ENCODE measurements at regions not wholly inside any gene's neighbourhood (a gene's known extent, or its start where the extent isn't known, plus 50 kb on each side); places are given as distances from the start of the nearest gene placed in this dataset.

- Histone ChIP-seq H3K4me1 (ENCODE audit: control insufficient read depth, insufficient read depth, low read length) (peaks cover 3% of the 10 kb centered on the region), H3K27me3 (ENCODE audit: control insufficient read depth, insufficient read depth) (no peaks in the 10 kb centered on the region), H3K9me3 (ENCODE audit: control insufficient read depth, low read length) (no peaks in the 10 kb centered on the region), H3K27ac (ENCODE audit: low read length) (no peak overlapping the region), H3K4me3 (ENCODE audit: low read length) (no peak overlapping the region)
- DNase-seq, result no peak
- 30% methylated on average over 7 of the region's 7 CpGs for WGBS
- peak; percentile 47 to 68 for ATAC-seq
- intact Hi-C loops (cut with DNase I), result no loop called here
Observed at GRCh38 chr10:94088926-94089381, 95.2 kb downstream of the PLCE1 start.

- no peak overlapping the region for H3K4me3 ChIP-seq (ENCODE audit: low read length)
- intact Hi-C loops (cut with DNase I), result no loop called here
- no peaks in the 10 kb centered on the region for H3K4me1 ChIP-seq (ENCODE audit: control insufficient read depth, insufficient read depth, low read length)
- no peak for ATAC-seq
- H3K27me3 ChIP-seq (ENCODE audit: control insufficient read depth, insufficient read depth), result no peaks in the 10 kb centered on the region
- DNase-seq, result no peak
- no peak overlapping the region for H3K27ac ChIP-seq (ENCODE audit: low read length)
- H3K9me3 ChIP-seq (ENCODE audit: control insufficient read depth, low read length), result no peaks in the 10 kb centered on the region
Observed at GRCh38 chr10:94091649-94092048, 97.9 kb downstream of the PLCE1 start.

- intact Hi-C loops (cut with DNase I), result no loop called here
- H3K27ac ChIP-seq (ENCODE audit: low read length), result no peak overlapping the region
Observed at GRCh38 chr10:94092848-94093247, 99.1 kb downstream of the PLCE1 start.

GRCh38 chr10:94093286-94093905 lies 99.7 kb downstream of the PLCE1 start:
- Histone ChIP-seq H3K27me3 (ENCODE audit: control insufficient read depth, insufficient read depth) (no peaks in the 10 kb centered on the region), H3K4me3 (ENCODE audit: low read length) (no peak overlapping the region), H3K9me3 (ENCODE audit: control insufficient read depth, low read length) (no peaks in the 10 kb centered on the region), H3K27ac (ENCODE audit: low read length) (no peak overlapping the region), H3K4me1 (ENCODE audit: control insufficient read depth, insufficient read depth, low read length) (peaks cover 2% of the 10 kb centered on the region)
- ATAC-seq (no peak), DNase-seq (no peak)
- WGBS, result 61% methylated on average over 2 of the region's 2 CpGs
- intact Hi-C loops (cut with DNase I), result no loop called here

More at GRCh38 chr10:94092848-94093247, 99.1 kb downstream of the PLCE1 start:
- H3K4me1 ChIP-seq (ENCODE audit: control insufficient read depth, insufficient read depth, low read length), result peaks cover 2% of the 10 kb centered on the region
- H3K9me3 ChIP-seq (ENCODE audit: control insufficient read depth, low read length), result no peaks in the 10 kb centered on the region
- H3K4me3 ChIP-seq (ENCODE audit: low read length), result no peak overlapping the region
- ATAC-seq (no peak), DNase-seq (no peak)
- no peaks in the 10 kb centered on the region for H3K27me3 ChIP-seq (ENCODE audit: control insufficient read depth, insufficient read depth)
- WGBS, result 80% methylated on average over 1 of the region's 1 CpG

- 68% methylated on average over 5 of the region's 5 CpGs for WGBS
- DNase-seq (no peak), ATAC-seq (peak; percentile 42 to 56)
- Histone ChIP-seq H3K27ac (ENCODE audit: low read length) (no peak overlapping the region), H3K4me1 (ENCODE audit: control insufficient read depth, insufficient read depth, low read length) (peaks cover 4% of the 10 kb centered on the region), H3K9me3 (ENCODE audit: control insufficient read depth, low read length) (no peaks in the 10 kb centered on the region), H3K27me3 (ENCODE audit: control insufficient read depth, insufficient read depth) (no peaks in the 10 kb centered on the region), H3K4me3 (ENCODE audit: low read length) (no peak overlapping the region)
- intact Hi-C loops (cut with DNase I), result no loop called here
Observed at GRCh38 chr10:94094540-94094939, 100.8 kb downstream of the PLCE1 start.

GRCh38 chr10:94097656-94098055 lies 103.9 kb downstream of the PLCE1 start:
- ATAC-seq, result peak in 1 of 2 donors; percentile 43
- 60% methylated on average over 2 of the region's 2 CpGs for WGBS

GRCh38 chr10:94098896-94099295 lies 105.2 kb downstream of the PLCE1 start:
- DNase-seq, result no peak
- 27% methylated on average over 3 of the region's 3 CpGs for WGBS
- H3K4me3 ChIP-seq (ENCODE audit: low read length), result no peak overlapping the region
- H3K27ac ChIP-seq (ENCODE audit: low read length), result no peak overlapping the region
- H3K4me1 ChIP-seq (ENCODE audit: control insufficient read depth, insufficient read depth, low read length), result peaks cover 7% of the 10 kb centered on the region
- H3K27me3 ChIP-seq (ENCODE audit: control insufficient read depth, insufficient read depth), result no peaks in the 10 kb centered on the region
- H3K9me3 ChIP-seq (ENCODE audit: control insufficient read depth, low read length), result no peaks in the 10 kb centered on the region
- intact Hi-C loops (cut with DNase I), result no loop called here
- ATAC-seq, result peak; percentile 20 to 24

More at GRCh38 chr10:94097656-94098055, 103.9 kb downstream of the PLCE1 start:
- no peaks in the 10 kb centered on the region for H3K27me3 ChIP-seq (ENCODE audit: control insufficient read depth, insufficient read depth)
- DNase-seq, result no peak
- H3K27ac ChIP-seq (ENCODE audit: low read length), result no peak overlapping the region
- no peak overlapping the region for H3K4me3 ChIP-seq (ENCODE audit: low read length)
- H3K9me3 ChIP-seq (ENCODE audit: control insufficient read depth, low read length), result no peaks in the 10 kb centered on the region
- intact Hi-C loops (cut with DNase I), result no loop called here
- peaks cover 7% of the 10 kb centered on the region for H3K4me1 ChIP-seq (ENCODE audit: control insufficient read depth, insufficient read depth, low read length)

- 94% methylated on average over 1 of the region's 1 CpG for WGBS
- H3K27ac ChIP-seq (ENCODE audit: low read length), result no peak overlapping the region
- ATAC-seq (no peak), DNase-seq (no peak)
- no peak overlapping the region for H3K4me3 ChIP-seq (ENCODE audit: low read length)
- H3K9me3 ChIP-seq (ENCODE audit: control insufficient read depth, low read length), result no peaks in the 10 kb centered on the region
- no peaks in the 10 kb centered on the region for H3K27me3 ChIP-seq (ENCODE audit: control insufficient read depth, insufficient read depth)
- peaks cover 10% of the 10 kb centered on the region for H3K4me1 ChIP-seq (ENCODE audit: control insufficient read depth, insufficient read depth, low read length)
- intact Hi-C loops (cut with DNase I), result no loop called here
Observed at GRCh38 chr10:94101894-94102293, 108.2 kb downstream of the PLCE1 start.

GRCh38 chr10:94102436-94102835 lies 108.7 kb downstream of the PLCE1 start:
- ATAC-seq (peak; percentile 37 to 68), DNase-seq (peak in 1 of 3 donors; percentile 18)
- Histone ChIP-seq H3K9me3 (ENCODE audit: control insufficient read depth, low read length) (no peaks in the 10 kb centered on the region), H3K4me3 (ENCODE audit: low read length) (no peak overlapping the region), H3K4me1 (ENCODE audit: control insufficient read depth, insufficient read depth, low read length) (peaks cover 10% of the 10 kb centered on the region), H3K27me3 (ENCODE audit: control insufficient read depth, insufficient read depth) (no peaks in the 10 kb centered on the region), H3K27ac (ENCODE audit: low read length) (no peak overlapping the region)
- intact Hi-C loops (cut with DNase I), result no loop called here
- 64% methylated on average over 5 of the region's 5 CpGs for WGBS

GRCh38 chr10:94103192-94103591 lies 109.5 kb downstream of the PLCE1 start:
- ATAC-seq (no peak), DNase-seq (no peak)
- no peak overlapping the region for H3K4me3 ChIP-seq (ENCODE audit: low read length)
- H3K9me3 ChIP-seq (ENCODE audit: control insufficient read depth, low read length), result no peaks in the 10 kb centered on the region
- 64% methylated on average over 2 of the region's 2 CpGs for WGBS
- H3K27ac ChIP-seq (ENCODE audit: low read length), result no peak overlapping the region
- no peaks in the 10 kb centered on the region for H3K27me3 ChIP-seq (ENCODE audit: control insufficient read depth, insufficient read depth)
- H3K4me1 ChIP-seq (ENCODE audit: control insufficient read depth, insufficient read depth, low read length), result peaks cover 8% of the 10 kb centered on the region
- intact Hi-C loops (cut with DNase I), result no loop called here

GRCh38 chr10:94103801-94104221 lies 110.1 kb downstream of the PLCE1 start:
- H3K4me1 ChIP-seq (ENCODE audit: control insufficient read depth, insufficient read depth, low read length), result peaks cover 6% of the 10 kb centered on the region
- DNase-seq (no peak), ATAC-seq (peak in 1 of 2 donors; percentile 27)
- intact Hi-C loops (cut with DNase I), result no loop called here
- no peaks in the 10 kb centered on the region for H3K27me3 ChIP-seq (ENCODE audit: control insufficient read depth, insufficient read depth)
- WGBS, result 33% methylated on average over 4 of the region's 4 CpGs
- no peak overlapping the region for H3K27ac ChIP-seq (ENCODE audit: low read length)
- H3K4me3 ChIP-seq (ENCODE audit: low read length), result no peak overlapping the region
- no peaks in the 10 kb centered on the region for H3K9me3 ChIP-seq (ENCODE audit: control insufficient read depth, low read length)

Measured in right cardiac atrium (tissue), 5 donors.